ENCODE measurements at regions not wholly inside any gene's neighbourhood (a gene's known extent, or its start where the extent isn't known, plus 50 kb on each side); places are given as distances from the start of the nearest gene placed in this dataset.

- Histone ChIP-seq H3K27ac (ENCODE audit: low read depth, low read length) (no peak overlapping the region), H3K36me3 (ENCODE audit: control insufficient read depth in 2 of 4, insufficient read depth in 4 of 4, low read length in 3 of 4) (no peaks in the 10 kb centered on the region), H3K18ac (ENCODE audit: extremely low read depth, low read length) (no peak overlapping the region), H2AFZ (ENCODE audit: low read length) (no peak overlapping the region), H4K20me1 (replicated peaks in 1 of 2; ENCODE audit: control insufficient read depth in 1 of 2, insufficient read depth in 2 of 2, low read length in 2 of 2) (no peaks in the 10 kb centered on the region), H2BK12ac (ENCODE audit: low read depth, low read length) (no peak overlapping the region), H3K79me2 (ENCODE audit: control insufficient read depth in 1 of 2, insufficient read depth in 2 of 2, low read length in 2 of 2) (no peaks in the 10 kb centered on the region), H3K4me1 (replicated peaks in 1 of 4; ENCODE audit: control insufficient read depth in 3 of 4, insufficient read depth in 4 of 4, low read length in 3 of 4) (no peaks in the 10 kb centered on the region), H2BK15ac (ENCODE audit: low read length) (no peak overlapping the region), H2BK20ac (ENCODE audit: low read length) (no peak overlapping the region), H3K14ac (ENCODE audit: insufficient read length) (no peak overlapping the region), H3K4me3 (ENCODE audit: extremely low read depth in 1 of 4, insufficient read depth in 2 of 4, low read depth in 3 of 4, low read length in 4 of 4) (no peak overlapping the region), H4K5ac (ENCODE audit: insufficient read length, low read depth, low read length) (no peak overlapping the region), H2BK120ac (replicated peaks; ENCODE audit: low read depth, low read length) (no peak overlapping the region), H3K79me1 (ENCODE audit: low read depth, low read length) (no peaks in the 10 kb centered on the region), H3K4me2 (ENCODE audit: insufficient read depth in 1 of 2, low read depth in 2 of 2, low read length in 2 of 2) (no peak overlapping the region), H3K9me3 (ENCODE audit: insufficient read depth in 2 of 2, low read depth in 1 of 2, low read length in 1 of 2) (no peaks in the 10 kb centered on the region), H3K4ac (replicated peaks; ENCODE audit: insufficient read length, low read depth, low read length) (no peak overlapping the region), H3K9ac (replicated peaks in 1 of 4; ENCODE audit: extremely low read depth in 1 of 4, low read depth in 3 of 4, low read length in 3 of 4) (no peak overlapping the region), H3K27me3 (replicated peaks in 1 of 4; ENCODE audit: control insufficient read depth in 3 of 4, extremely low read depth in 1 of 4, insufficient read depth in 3 of 4, low read length in 3 of 4) (no peaks in the 10 kb centered on the region), H3K23ac (ENCODE audit: insufficient read length) (no peak overlapping the region), H3K23me2 (ENCODE audit: low read depth, low read length) (no peaks in the 10 kb centered on the region), H4K91ac (replicated peaks; ENCODE audit: insufficient read length, low read length) (no peak overlapping the region), H2BK5ac (ENCODE audit: low read depth, low read length) (no peak overlapping the region), H2AK5ac (ENCODE audit: low read depth, low read length) (no peak overlapping the region), H4K8ac (ENCODE audit: extremely low read depth, insufficient read depth, low read length) (no peak overlapping the region), H3K56ac (replicated peaks; ENCODE audit: insufficient read length, low read depth, low read length) (no peak overlapping the region)
- ChIA-PET CTCF (ENCODE audit: partially characterized antibody) (interaction anchor here (1.3 kb wide), 1 partner anchor 10 kb away, joined by 4 read pairs; no protein-coding TSS in a partner anchor), POLR2A (ENCODE audit: partially characterized antibody) (no interaction called here)
- no peak for DNase-seq (ENCODE audit: low read depth in 1 of 2, low spot score in 2 of 2)
- WGBS, 2 experiments (ENCODE audit: extremely low coverage in 1 of 2, insufficient coverage in 1 of 2, insufficient read length in 1 of 2, insufficient replicate concordance in 2 of 2, low coverage in 1 of 2, low lambda C conversion rate in 2 of 2, missing lambda C conversion rate in 1 of 2) = 92% methylated on average over 4 of the region's 4 CpGs; no CpG with 5 or more reads in 1 of the 2 experiments
- no peak for FAIRE-seq
- TF ChIP-seq CHD1 (IDR thresholded peaks at IDR 0.05; ENCODE audit: low read depth, low read length) = no peak
- no peak for TF ChIP-seq SAP30 (IDR thresholded peaks at IDR 0.05; ENCODE audit: insufficient read depth, insufficient replicate concordance, low read length)
- no peak for TF ChIP-seq SIRT6 (IDR thresholded peaks at IDR 0.05; ENCODE audit: low read length)
These were observed 583.3 kb upstream of the TENM4 start for GRCh38 chr11:80024119-80024518.

Measured in H1 (cell line).